GM19467 (cell line): ENCODE measurements at regions not wholly inside any gene's neighbourhood (a gene's known extent, or its start where the extent isn't known, plus 50 kb on each side); places are given as distances from the start of the nearest gene placed in this dataset.
"Not testable (repeated sequence)": the region's sequence is repeated elsewhere in the genome, so short reads cannot be mapped to it uniquely, and the experiment has no call there.

Source experiments
- ATAC-seq: cut with Tn5 transposase; IDR thresholded peaks from one replicate; pipeline ENCODE4 v1.9.1; 2021; ENCODE audit warnings: mild to moderate bottlenecking, moderate library complexity; ENCODE audit not compliant: unreplicated experiment

DNA sequence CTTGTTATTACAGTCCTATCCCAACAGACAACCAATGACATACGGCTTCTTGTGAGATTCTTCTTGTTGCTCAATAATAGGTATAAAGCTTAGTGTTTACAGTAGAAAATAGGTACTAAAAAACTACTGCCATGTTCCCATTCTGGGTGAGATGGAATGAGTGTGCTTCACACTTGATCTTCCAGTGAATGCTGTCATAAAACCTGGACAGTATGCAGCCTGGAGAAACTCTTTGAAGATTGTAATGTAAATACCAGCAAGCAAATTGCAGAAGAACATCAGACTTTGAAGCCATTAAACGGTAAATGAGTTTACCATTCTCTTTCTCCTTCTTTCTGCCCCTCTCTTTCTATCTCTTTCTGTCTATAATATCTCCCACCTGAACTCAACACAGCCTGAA, 663.7 kb upstream of the COBL start:
- ATAC-seq = no peak

DNA sequence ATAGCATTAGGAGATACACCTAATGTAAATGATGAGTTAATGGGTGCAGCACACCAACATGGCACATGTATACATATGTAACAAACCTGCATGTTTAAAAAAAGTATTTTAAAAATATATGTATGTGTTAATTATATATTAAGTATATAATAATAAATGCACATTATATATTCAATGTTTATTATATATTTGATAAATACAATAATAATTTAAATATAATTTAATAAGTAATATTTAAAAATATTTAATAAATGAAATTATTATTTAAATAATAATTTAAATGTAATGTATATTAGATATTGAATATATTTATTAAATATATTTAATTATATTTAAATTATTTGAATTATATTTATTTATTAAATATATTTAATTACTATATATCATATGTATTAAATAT, 661.3 kb upstream of the COBL start:
- ATAC-seq = no peak

DNA sequence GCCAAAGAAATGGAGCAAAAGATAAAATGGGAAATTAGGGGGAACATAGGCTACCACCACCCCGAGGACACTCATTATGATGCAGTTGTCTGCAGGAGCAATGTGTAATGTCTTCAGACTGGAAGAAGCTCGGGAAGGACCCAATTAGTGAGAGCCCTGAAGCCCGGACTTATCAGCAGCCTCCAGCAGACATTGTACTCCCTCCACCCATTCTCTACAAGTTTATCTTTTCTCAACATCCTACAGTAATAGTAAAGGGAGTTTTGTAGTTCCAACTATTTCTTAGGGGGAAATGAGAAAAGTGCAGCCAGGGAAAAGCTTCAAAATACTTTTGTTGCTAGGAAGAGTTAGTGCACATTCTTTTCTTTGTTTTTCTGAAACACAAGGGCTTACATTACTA, 657.3 kb upstream of the COBL start:
- ATAC-seq = no peak

DNA sequence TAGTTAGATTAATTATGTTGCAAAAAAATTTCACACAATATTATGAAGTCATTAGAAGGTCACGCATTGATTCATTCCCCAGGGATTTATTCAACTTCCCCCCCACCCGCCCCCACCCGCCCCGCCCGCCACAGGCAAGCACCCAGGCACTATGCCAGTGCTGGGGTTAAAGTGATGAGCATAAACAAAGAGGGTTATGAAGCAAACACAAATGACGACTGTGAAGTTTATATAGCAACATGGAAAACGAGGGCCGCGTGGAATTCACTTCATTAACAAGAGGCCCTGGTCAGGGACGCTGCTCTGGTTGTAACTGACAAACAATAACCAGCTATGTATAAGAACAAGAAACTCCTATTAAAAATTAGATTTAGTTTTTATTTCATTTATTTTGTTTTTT, 656.5 kb upstream of the COBL start:
- no peak for ATAC-seq

DNA sequence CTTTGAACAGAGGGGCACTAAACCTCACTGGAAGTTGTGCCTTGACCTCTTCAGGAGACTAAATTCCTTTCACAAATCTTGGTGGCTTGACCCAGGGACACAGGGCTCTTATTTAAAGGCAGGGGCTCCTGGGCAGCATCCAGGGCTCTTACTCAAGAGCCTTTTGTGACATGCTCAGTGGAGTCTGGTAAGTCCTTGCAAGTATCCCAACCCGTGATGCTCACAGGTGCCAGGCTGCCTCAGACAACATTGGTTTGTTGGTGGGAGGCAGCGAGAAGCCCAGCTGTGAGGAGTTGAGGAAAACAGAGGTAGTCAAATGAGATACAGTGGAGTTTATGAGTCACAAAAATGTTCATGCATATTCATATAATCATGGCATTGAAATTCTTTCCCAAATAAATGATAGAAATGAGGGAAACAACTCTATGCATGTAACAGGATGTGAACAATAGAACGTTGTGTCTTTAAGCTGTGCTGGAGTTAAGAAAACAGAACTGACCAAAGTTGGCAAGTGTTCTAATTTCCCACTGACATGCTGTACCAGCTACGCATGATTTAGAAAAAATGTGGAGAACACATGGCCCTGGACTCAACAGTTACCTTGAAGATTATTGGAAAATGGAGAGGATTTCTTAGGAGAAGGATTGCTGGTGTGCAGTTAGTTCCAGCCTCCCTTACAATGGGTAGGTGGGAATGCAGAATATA, 654.5 kb upstream of the COBL start:
- no peak for ATAC-seq

DNA sequence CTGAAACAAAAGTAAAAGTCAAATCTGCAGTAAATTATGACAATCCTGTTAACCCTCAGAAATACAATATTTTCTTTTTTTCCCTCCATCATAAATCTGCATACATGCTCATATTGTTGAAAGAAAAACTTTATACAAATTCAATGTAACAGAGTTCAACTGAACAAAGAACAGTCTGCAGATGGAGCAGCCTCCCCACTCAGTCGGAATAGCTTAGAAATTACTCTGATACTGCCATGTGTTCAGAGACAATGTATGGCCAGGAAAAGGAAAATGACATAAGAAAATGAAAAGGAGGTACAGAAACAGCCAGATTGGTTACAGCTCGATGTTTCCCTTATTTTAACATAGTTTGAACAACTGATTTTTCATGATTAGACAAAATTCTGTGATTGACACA, 651.9 kb upstream of the COBL start:
- ATAC-seq = no peak

DNA sequence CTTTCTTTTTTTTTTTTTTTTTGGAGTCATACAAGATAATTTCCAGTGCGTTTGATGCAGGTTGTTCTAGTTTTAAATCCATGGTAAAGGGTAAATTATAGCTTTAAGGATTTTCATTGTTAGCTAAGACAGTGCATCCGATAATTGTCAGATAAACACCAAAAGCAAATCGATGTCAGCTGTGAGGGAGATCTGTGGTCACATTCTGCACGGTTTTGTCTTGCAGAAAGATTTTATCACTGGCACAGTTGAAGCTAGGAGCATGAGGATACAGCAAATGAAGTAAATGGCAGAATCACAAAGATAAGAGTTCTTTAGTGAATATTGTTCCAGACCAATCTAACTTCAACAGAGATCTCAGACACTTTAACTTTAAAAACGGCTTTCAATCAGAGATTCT, 648.8 kb upstream of the COBL start:
- no peak for ATAC-seq

DNA sequence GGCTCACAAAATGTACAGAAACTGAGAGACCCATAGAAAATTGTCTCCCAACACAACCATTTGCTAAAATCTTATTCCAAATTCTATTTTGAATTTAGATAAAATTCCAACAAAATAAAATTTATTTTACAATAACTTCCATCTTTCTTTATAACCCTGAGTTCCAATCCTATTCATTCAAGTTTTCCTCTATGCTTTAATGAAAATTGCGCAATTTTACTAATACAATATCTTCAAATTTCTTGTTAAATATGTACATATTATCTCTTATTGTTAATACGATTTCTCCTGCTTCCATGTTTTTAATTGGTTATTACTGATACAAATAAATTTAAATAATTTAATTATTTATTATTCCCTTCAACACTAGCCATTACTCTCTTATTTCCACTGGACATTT, 645.2 kb upstream of the COBL start:
- ATAC-seq = no peak

DNA sequence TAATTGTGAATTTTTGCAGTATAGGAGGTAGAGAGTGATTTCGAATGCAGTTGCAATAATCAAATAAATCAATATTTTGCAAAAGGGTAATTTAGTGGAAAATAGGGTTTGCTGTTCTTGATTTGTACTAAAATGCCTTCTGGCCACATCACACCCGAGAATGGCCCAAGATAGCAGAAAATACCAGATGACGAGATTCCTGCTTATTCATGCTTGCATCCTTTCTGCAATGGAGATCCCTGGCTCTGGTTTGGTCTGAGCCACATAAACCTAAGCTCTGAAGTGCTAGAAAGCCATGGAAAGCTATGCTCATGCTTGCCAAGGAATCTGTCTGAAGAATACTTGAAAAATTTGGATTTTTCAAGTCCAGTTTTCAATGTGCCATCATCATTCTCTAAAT, 634.2 kb upstream of the COBL start:
- ATAC-seq = no peak

DNA sequence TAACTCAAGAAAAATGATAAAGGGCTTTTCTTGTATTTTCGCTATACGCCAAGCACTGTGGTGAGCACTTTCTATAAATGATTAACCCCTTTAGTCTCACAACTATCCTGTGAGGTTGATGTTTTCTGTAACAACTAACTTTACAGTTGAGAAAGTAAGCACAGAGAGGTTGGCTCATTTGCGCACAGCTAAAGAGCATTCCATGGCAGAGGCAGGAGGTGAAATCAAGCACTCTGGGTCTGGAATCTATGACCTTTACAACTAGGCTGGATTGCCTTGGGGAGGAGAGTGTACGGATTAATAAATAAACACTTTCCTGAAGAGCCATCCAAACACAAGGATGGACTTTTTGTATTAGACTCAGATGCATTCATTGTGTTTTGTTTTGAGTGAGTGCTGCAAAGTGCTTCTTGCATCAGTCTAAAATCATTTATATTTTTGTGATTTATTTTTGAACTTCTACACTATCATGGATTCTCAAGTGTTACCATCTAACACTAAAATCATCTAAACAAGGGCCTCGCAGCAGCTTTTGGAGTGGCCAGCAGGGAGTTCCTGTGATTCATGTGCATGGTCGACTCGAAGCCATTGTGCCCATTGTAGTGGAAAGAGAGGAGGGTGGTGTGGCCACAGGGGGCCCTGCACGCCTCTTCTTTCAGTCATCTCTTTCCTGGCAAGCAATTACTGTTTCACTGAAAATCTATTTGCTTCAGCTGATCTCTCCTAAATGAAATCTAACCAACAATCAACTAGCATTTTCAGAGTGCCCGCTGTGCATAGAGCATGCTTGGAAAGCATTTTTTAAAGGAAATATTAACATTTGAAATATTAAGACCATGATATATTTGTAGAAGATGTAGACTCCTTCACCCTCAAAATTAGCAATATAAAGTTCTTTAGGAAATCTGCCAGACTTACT, 633.4 kb upstream of the COBL start:
- ATAC-seq = no peak

DNA sequence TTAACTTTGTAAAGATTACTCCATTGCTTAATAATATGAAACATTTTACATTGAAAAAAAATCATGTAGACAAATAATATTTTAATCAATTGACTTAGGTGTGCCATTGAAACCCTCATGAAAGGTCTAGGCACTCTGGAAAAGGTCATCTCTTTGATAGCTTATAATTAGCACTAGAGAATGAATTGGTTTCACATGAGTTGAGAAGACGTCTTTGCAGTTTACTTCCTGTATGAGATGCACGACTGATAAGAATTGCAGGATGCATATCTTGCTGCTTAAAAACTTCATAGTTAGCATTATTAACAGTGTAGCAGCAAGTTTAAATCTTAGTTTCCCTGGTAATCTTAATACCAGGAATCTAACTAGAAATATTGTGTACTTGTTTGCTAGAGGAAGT, 614.2 kb upstream of the COBL start:
- no peak for ATAC-seq

DNA sequence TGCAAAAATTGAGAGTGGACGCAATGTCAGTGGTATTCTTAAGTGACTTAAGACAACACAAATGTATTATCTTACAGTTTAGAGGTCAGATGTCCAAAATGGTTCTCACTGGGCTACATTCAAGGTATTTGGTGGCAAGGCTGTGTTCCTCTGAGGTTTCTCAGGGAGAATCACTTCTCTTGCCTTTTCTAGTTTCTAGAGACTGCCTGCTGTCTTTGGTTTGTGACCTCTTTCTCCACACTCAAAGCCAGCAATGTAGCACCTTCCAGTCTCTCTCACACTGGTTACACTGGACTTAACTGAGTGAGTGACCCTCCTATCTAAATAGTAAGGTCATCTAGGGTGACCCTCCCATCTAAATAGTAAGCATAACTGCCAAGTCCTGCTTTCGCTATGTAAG, 613.2 kb upstream of the COBL start:
- no peak for ATAC-seq

DNA sequence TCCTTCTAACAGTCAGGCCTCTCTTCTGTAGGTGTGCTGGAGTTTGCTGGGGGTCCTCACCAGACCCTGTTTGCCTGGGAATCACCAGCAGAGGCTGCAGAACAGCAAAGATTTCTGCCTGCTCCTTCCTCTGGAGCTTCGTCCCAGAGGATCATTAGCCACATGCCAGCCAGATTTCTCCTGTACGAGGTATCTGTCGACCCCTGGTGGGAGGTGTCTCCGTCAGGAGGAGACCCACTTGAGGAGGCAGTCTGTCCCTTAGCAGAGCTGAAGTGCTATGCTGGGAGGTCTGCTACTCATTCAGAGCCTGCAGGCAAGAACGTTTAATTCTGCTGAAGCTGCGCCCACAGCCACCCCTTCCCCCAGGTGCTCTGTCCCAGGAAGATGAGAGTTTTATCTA, 611.1 kb upstream of the COBL start:
- no peak for ATAC-seq

DNA sequence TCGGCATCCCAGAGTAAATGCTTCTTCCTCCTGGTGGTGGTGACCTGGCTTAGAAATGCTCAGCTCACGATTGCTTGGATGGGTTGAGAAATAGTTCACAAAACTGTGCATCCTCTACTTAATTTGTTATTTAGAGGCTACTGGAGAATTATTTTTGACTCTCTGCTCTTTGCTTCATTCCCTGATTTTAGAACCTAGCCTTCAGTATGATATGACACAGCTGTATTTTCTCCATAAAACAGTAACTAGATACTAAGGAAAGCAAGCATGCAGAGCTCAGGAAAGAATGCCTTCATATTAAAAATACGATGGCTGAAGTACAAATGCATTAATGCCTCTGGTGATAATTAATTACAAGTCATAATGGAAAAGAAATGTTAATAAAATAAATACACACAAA, 602.0 kb upstream of the COBL start:
- no peak for ATAC-seq

DNA sequence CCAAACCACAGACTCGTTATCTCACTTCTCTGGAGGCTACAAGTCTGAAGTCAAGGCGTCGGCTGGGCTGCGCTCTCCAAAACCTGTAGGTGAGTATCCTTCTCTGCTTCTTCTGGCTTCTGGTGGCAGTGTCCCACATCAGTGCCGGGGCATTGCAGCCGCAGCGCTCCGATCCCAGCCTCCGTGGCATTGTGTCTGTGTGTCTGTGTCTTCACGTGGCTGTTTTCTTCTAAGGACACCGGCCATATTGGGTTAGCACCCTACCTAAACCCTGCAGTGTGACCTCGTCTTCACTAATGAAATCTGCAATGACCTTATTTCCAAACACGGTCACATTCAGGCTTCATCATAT, 584.9 kb upstream of the COBL start:
- no peak for ATAC-seq

DNA sequence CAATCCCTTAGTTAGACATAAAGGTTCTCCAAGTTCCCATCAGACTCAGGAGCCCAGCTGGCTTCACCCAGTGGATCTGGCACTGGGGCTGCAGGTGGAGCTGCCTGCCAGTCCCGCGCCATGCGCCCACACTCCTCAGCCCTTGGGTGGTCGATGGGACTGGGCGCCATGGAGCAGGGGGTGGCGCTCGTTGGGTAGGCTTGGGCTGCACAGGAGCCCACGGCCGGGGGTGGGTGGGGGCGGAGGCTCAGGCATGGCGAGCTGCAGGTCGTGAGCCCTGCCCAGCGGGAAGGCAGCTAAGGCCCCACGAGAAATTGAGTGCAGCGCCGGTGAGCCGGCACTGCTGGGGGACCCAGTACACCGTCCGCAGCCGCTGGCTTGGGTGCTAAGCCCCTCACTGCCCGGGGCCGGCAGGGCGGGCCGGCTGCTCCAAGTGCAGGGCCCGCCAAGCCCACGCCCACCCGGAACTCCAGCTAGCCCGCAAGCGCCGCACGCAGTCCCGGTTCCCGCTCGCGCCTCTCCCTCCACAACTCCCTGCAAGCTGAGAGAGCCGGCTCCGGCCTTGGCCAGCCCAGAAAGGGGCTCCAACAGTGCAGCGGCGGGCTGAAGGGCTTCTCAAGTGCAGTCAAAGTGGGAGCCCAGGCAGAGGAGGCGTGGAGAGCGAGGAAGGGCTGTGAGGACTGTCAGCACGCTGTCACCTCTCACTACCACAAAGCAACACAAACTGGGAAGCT, 584.3 kb upstream of the COBL start:
- not testable (repeated sequence) for ATAC-seq

DNA sequence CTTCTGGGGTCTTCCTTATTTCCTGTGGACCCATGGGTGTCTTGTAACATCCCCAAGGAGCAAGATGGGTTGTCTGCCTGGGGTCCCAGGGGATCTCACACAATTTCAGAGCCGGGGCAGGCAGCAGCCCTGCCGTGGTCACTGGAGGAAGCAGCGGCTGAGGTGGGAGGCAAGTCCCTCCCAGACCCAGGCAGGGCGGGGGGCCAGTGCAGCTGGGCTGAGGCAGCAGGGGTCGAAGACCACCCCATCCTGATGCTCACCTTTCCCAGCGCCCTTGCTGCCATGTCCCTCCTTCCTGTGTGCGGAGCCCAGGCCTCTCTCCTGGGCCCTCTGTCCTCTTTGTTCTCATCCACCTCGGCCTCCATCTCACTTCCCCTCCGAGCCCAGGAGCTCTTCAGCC, 583.0 kb upstream of the COBL start:
- ATAC-seq = no peak

DNA sequence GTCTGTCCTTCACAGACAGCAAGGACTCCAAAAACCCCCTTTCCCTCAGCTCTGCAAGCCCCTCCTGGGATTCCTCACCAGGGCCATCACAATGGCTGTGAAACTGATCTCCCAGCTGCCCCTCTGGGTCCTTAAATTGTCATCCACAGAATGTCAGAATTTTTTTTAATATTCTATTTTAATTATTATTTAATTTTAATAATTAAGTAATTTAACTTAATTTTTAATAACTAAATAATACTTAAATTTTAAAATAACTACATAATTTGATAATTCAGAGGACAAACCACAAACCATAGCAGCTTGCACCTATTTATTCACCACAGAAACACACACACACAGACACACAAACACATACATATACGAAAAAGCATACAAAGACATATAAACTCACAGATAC, 565.8 kb upstream of the COBL start:
- no peak for ATAC-seq

DNA sequence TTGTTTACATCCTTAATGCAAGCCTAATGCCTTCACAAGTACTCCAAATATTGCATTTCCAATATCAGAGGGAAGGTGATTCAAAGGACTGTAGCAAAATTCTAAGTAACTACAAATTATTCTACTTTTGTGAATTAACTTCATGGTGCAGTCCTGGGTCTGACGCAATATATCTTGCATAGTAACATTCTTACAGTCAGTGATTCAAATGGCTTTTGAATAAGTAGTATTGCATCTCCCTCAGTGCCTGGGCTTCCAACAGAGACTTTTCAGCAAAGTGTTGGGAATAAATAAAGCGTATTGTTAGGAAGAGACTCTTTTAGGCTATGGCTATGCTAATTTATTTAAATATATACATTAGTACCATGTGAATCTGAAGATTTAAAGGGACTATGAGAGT, 564.7 kb upstream of the COBL start:
- ATAC-seq = no peak

DNA sequence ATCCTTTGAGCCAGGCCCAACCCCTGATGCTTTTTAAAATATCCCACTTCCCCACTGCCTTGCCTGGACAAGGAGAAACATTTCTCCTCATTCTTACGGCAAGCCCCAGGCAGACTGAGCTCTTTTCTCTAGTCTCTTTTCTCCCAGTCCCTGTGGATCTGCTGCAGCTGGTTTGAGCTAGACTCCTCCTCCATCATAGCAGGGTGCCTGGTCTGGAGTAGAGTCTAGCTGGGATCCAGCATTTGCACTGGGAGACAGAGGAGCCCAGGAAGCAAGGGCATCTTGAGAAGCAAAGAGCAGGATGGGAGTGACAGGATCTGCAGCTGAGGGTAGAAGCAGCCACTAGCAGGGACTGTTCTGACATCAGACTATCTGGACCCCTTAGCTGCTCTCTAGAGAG, 562.3 kb upstream of the COBL start:
- ATAC-seq = no peak

DNA sequence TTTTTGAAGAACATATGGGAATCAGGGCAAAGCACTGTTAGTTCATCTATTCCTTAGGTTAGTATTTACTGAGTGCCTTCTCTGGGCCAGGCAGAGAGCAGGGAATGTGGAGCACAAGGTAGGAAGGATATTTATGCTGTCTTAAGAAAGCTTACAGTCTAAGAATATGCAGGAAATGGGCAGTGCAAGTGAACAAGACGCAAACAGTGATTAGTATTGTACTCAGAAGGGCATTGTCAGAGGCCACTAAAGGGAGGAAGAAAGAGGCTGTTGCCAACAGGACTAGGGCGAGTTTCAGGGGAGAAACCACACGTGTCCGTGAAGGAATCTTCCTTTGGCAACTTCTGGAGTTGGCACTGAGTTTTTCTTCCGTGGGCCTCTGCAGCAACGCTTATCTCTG, 552.8 kb upstream of the COBL start:
- ATAC-seq = no peak

DNA sequence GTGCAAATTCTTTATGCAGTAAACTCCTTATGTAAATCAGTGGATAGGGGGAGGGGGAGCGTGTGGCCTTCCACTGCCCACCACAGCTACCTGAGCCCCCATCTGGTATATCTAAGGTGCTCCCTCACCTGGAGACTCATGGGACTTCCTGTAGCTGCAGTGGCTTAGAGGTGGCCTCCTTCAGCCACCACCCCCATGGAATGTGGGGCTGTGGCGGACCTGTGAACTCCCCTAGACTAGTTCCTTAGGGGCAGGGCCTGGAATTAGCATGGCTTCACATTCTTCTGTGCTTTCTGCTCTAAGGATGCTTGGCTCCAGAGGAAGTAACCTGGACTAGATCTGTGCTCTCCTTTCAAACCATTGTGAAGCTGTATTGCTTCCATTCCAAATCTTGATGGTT, 550.5 kb upstream of the COBL start:
- ATAC-seq = no peak
